Fibroblast of skin of abdomen (primary cell): ENCODE measurements at regions not wholly inside any gene's neighbourhood (a gene's known extent, or its start where the extent isn't known, plus 50 kb on each side); places are given as distances from the start of the nearest gene placed in this dataset.

Experiments used
- DNase-seq: peaks from one replicate; pipeline ENCODE4 v3.0.0-alpha.2; 2013

- DNase-seq: no peak
Measured at GRCh38 chr2:128401680-128402079, 83.0 kb upstream of the HS6ST1 start.

- no peak for DNase-seq
Measured at GRCh38 chr2:128402911-128403670, 84.4 kb upstream of the HS6ST1 start.

GRCh38 chr2:128403814-128404708 lies 85.4 kb upstream of the HS6ST1 start:
- DNase-seq: no peak

- DNase-seq: no peak
Measured at GRCh38 chr2:128404709-128405466, 86.2 kb upstream of the HS6ST1 start.

- no peak for DNase-seq
Measured at GRCh38 chr2:128405467-128405900, 86.8 kb upstream of the HS6ST1 start.

- DNase-seq: no peak
Measured at GRCh38 chr2:128405981-128406613, 87.4 kb upstream of the HS6ST1 start.

- no peak for DNase-seq
Measured at GRCh38 chr2:128406736-128407554, 88.3 kb upstream of the HS6ST1 start.

- peak; percentile 84 for DNase-seq
Measured at GRCh38 chr2:128408349-128409305, 90.0 kb upstream of the HS6ST1 start.

- no peak for DNase-seq
Measured at GRCh38 chr2:128409326-128410034, 90.8 kb upstream of the HS6ST1 start.

GRCh38 chr2:128410035-128410757 lies 91.5 kb upstream of the HS6ST1 start:
- no peak for DNase-seq

- no peak for DNase-seq
Measured at GRCh38 chr2:128410758-128411215, 92.1 kb upstream of the HS6ST1 start.

- DNase-seq: no peak
Measured at GRCh38 chr2:128411431-128411830, 92.8 kb upstream of the HS6ST1 start.

GRCh38 chr2:128412181-128412871 lies 93.7 kb upstream of the HS6ST1 start:
- no peak for DNase-seq

GRCh38 chr2:128413014-128413717 lies 94.5 kb upstream of the HS6ST1 start:
- DNase-seq: no peak

- DNase-seq: no peak
Measured at GRCh38 chr2:128413718-128414341, 95.2 kb upstream of the HS6ST1 start.

GRCh38 chr2:128414351-128414750 lies 95.7 kb upstream of the HS6ST1 start:
- no peak for DNase-seq
